Glutamatergic neuron (in vitro differentiated cells): ENCODE measurements at regions not wholly inside any gene's neighbourhood (a gene's known extent, or its start where the extent isn't known, plus 50 kb on each side); places are given as distances from the start of the nearest gene placed in this dataset.

ENCODE experiments used
- DNase-seq: peaks from one replicate; pipeline ENCODE4 v3.0.0; 2022
- H3K27ac Mint-ChIP-seq: one replicate; pipeline ENCODE4 v1.8.0; 2020; ENCODE audit warnings: mild to moderate bottlenecking, mixed read lengths, inconsistent platforms; ENCODE audit not compliant: unreplicated experiment
- H3K27me3 Mint-ChIP-seq: one replicate; pipeline ENCODE4 v1.8.0; 2020; ENCODE audit warnings: mild to moderate bottlenecking, moderate library complexity, mixed read lengths, inconsistent platforms; ENCODE audit not compliant: unreplicated experiment
- H3K36me3 Mint-ChIP-seq: one replicate; pipeline ENCODE4 v1.8.0; 2020; ENCODE audit warnings: mild to moderate bottlenecking, mixed read lengths, inconsistent platforms; ENCODE audit not compliant: unreplicated experiment
- H3K4me1 Mint-ChIP-seq: one replicate; pipeline ENCODE4 v1.8.0; 2020; ENCODE audit warnings: mild to moderate bottlenecking, low read depth, mixed read lengths, inconsistent platforms; ENCODE audit not compliant: unreplicated experiment
- H3K4me3 Mint-ChIP-seq: one replicate; pipeline ENCODE4 v1.8.0; 2020; ENCODE audit warnings: mild to moderate bottlenecking, mixed read lengths, inconsistent platforms; ENCODE audit not compliant: unreplicated experiment
- H3K9me3 Mint-ChIP-seq: one replicate; pipeline ENCODE4 v1.8.0; 2020; ENCODE audit warnings: mild to moderate bottlenecking, moderate library complexity, mixed read lengths, inconsistent platforms; ENCODE audit not compliant: unreplicated experiment
- TF ChIP-seq, protein P1 (sequence below): fragments of 200-600 bp; sonication (generic); IDR thresholded peaks from one replicate; pipeline ENCODE4 v1.5.0; 2021; ENCODE audit not compliant: partially characterized antibody, unreplicated experiment

DNA sequence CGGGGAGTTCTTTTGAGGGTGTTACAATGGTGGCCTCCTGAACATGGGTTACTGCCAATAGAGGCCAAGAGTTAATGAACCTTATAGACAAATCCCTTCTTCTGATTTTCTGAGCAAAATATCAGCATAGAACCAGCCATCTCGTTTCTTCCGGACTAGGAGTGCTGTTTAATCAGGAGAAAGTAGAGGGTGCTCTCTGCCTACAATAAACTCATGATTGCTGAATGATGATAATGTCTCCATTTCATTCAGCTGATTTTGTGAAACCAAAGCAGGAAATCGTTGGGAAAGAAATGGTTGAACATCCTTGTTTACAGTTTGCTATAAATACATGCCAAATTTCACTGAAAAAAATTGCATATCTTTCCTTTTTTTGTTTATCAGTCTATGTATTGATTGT is 142.8 kb upstream of the PLSCR5 start:
- TF ChIP-seq, protein P1, sequence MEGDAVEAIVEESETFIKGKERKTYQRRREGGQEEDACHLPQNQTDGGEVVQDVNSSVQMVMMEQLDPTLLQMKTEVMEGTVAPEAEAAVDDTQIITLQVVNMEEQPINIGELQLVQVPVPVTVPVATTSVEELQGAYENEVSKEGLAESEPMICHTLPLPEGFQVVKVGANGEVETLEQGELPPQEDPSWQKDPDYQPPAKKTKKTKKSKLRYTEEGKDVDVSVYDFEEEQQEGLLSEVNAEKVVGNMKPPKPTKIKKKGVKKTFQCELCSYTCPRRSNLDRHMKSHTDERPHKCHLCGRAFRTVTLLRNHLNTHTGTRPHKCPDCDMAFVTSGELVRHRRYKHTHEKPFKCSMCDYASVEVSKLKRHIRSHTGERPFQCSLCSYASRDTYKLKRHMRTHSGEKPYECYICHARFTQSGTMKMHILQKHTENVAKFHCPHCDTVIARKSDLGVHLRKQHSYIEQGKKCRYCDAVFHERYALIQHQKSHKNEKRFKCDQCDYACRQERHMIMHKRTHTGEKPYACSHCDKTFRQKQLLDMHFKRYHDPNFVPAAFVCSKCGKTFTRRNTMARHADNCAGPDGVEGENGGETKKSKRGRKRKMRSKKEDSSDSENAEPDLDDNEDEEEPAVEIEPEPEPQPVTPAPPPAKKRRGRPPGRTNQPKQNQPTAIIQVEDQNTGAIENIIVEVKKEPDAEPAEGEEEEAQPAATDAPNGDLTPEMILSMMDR, result no peak
- H3K4me3 Mint-ChIP-seq, result no peak overlapping the region
- H3K27me3 Mint-ChIP-seq, result no peaks in the 10 kb centered on the region
- H3K4me1 Mint-ChIP-seq, result no peaks in the 10 kb centered on the region
- DNase-seq, result no peak
- H3K27ac Mint-ChIP-seq, result no peak overlapping the region
- no peaks in the 10 kb centered on the region for H3K9me3 Mint-ChIP-seq
- H3K36me3 Mint-ChIP-seq, result no peaks in the 10 kb centered on the region

DNA sequence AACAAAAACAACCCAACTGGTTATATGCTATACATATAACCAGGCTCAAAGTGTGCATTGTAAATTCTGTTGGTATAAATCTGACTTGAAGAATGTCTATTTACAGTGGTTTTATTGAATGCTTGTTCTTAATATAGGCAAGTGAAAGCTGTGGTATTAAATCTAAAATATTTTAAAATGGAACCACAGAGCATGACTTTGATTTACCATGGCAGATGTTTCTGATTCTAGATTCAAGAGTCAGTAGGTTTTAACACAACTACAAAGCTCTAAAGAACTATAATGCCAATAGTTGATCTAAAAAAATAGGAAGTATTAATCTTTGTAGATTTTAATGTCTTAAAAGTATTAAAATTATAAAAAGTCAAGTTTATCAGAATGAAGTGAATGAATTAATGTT is 141.9 kb upstream of the PLSCR5 start:
- TF ChIP-seq, protein P1, result no peak
- no peak overlapping the region for H3K4me3 Mint-ChIP-seq
- no peak overlapping the region for H3K27ac Mint-ChIP-seq
- no peaks in the 10 kb centered on the region for H3K9me3 Mint-ChIP-seq
- no peaks in the 10 kb centered on the region for H3K27me3 Mint-ChIP-seq
- H3K36me3 Mint-ChIP-seq, result no peaks in the 10 kb centered on the region
- no peak for DNase-seq
- no peaks in the 10 kb centered on the region for H3K4me1 Mint-ChIP-seq

DNA sequence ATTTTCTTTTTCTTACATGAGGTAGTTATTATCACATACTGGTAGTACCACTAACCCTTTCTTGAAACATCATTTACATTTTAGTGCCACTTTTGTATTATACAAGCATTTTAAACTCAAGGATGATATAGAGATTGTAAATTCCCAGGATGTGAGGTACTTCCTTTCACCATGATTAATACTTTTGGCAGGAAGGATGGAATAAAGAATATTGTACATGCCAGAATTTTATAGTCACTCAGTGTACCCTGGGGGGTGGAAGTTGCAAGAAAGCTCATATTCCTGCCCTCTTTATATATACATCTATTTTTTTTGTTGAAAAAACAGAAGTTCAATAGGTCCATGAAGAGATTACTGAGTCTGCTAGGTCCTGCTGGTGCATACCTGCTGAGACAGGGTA is 141.0 kb upstream of the PLSCR5 start:
- DNase-seq, result no peak
- TF ChIP-seq, protein P1, result no peak
- Mint-ChIP-seq H3K4me3 (no peak overlapping the region), H3K27ac (no peak overlapping the region), H3K27me3 (no peaks in the 10 kb centered on the region), H3K36me3 (no peaks in the 10 kb centered on the region), H3K9me3 (no peaks in the 10 kb centered on the region), H3K4me1 (no peaks in the 10 kb centered on the region)

DNA sequence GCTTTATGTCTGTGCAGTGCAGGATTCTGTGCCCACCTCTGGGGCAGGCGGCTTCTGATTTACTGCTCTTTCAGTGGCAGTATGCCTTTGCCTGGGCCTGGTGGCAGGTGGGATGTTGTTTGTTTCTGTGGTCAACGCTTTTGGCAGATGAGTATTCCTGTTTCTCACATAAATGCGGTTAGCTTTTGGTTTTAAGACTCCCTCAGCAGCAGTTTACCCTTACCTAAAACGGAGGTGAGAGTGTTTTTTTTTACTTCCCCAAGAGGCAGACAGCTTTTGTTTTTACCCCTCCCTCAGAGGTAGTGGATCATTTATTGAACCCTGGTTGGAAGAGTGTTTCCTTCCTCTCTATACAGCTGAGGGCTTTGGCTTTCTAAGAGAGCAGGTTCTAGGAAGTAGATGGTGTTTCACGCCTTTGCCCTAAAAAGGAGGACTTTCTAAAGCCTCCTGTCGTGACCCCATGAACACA is 134.1 kb upstream of the PLSCR5 start:
- Mint-ChIP-seq H3K27me3 (no peaks in the 10 kb centered on the region), H3K36me3 (no peaks in the 10 kb centered on the region), H3K4me1 (peaks cover 6% of the 10 kb centered on the region), H3K27ac (no peak overlapping the region), H3K9me3 (peaks cover 2% of the 10 kb centered on the region), H3K4me3 (no peak overlapping the region)
- DNase-seq, result no peak
- TF ChIP-seq, protein P1, result no peak

DNA sequence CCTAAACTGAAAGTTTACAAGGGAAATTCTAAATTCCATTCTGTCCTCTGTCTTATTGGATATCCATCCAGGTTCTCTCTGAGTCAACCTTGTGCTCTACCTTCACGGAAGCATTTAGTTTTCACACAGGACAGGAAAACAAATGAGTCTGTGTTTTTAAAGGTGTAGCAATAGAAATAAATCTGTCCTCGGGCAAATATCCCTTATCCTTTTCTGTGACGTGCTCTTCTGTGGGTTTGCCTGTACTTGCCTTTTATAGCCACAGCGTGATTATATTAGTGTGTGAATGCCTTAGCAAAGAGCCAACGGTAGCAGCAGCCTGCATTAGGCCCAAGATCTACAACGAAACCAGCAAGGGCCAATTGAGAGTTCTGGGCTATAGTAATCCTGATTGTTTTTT is 127.2 kb upstream of the PLSCR5 start:
- no peaks in the 10 kb centered on the region for H3K36me3 Mint-ChIP-seq
- peaks cover 4% of the 10 kb centered on the region for H3K9me3 Mint-ChIP-seq
- no peak overlapping the region for H3K27ac Mint-ChIP-seq
- no peak for DNase-seq
- no peaks in the 10 kb centered on the region for H3K27me3 Mint-ChIP-seq
- H3K4me3 Mint-ChIP-seq, result no peak overlapping the region
- TF ChIP-seq, protein P1, result no peak
- H3K4me1 Mint-ChIP-seq, result no peaks in the 10 kb centered on the region
